A673 (cell line): ENCODE measurements at regions not wholly inside any gene's neighbourhood (a gene's known extent, or its start where the extent isn't known, plus 50 kb on each side); places are given as distances from the start of the nearest gene placed in this dataset.

Experiments
- BruUV-seq: library from RNA; stranded (reverse); fragments of 400-500 nt; replicated peaks from 2 replicates; lab custom pipeline; 2021; lab: Mats Ljungman, UMichigan
- CTCF ChIA-PET: fragments of 300-600 bp; sonication (Branson Sonifier 250); formaldehyde crosslinking; loops from one replicate; lab custom pipeline; 2022; ENCODE audit warnings: antibody characterized with exemption; lab: Charles Lee
- POLR2A ChIA-PET: fragments of 300-600 bp; sonication (Branson Sonifier 250); formaldehyde crosslinking; loops from one replicate; lab custom pipeline; 2022; ENCODE audit warnings: antibody characterized with exemption; ENCODE audit not compliant: low non-redundant PET; lab: Charles Lee
- DNase-seq: peaks from one replicate; pipeline ENCODE4 v3.0.0-alpha.2; 2015; ENCODE audit warnings: low spot score
- H3K27ac ChIP-seq: fragments of 200-600 bp; sonication (generic); 2 replicates; pipeline ENCODE4 v1.5.1; 2016; ENCODE audit warnings: mixed run types, low read depth, mild to moderate bottlenecking, mixed read lengths, antibody characterized with exemption, low read length; ENCODE audit not compliant: poor library complexity, severe bottlenecking
- H3K27me3 ChIP-seq: fragments of 200-600 bp; sonication (generic); replicated peaks from 2 replicates; pipeline ENCODE4 v1.6.1; 2017; ENCODE audit warnings: mixed run types, low read depth, mild to moderate bottlenecking, mixed read lengths, antibody characterized with exemption, low read length; ENCODE audit not compliant: insufficient read depth, poor library complexity
- H3K36me3 ChIP-seq: fragments of 200-600 bp; sonication (generic); 2 replicates; pipeline ENCODE4 v1.6.1; 2016; ENCODE audit warnings: mixed run types, mild to moderate bottlenecking, mixed read lengths, antibody characterized with exemption, low read length; ENCODE audit not compliant: insufficient read depth, poor library complexity, severe bottlenecking
- H3K4me1 ChIP-seq: fragments of 200-600 bp; sonication (generic); 2 replicates; pipeline ENCODE4 v1.6.1; 2017; ENCODE audit warnings: mixed run types, mild to moderate bottlenecking, mixed read lengths, antibody characterized with exemption, low read length; ENCODE audit not compliant: insufficient read depth, poor library complexity, severe bottlenecking
- H3K4me3 ChIP-seq: fragments of 200-600 bp; sonication (generic); 2 replicates; pipeline ENCODE4 v1.5.1; 2016; ENCODE audit warnings: low read depth, mixed run types, mild to moderate bottlenecking, mixed read lengths, low read length; ENCODE audit not compliant: poor library complexity, severe bottlenecking
- H3K9me3 ChIP-seq: fragments of 200-600 bp; sonication (generic); 2 replicates; pipeline ENCODE4 v1.6.1; 2016; ENCODE audit warnings: mixed run types, low read depth, mild to moderate bottlenecking, mixed read lengths, antibody characterized with exemption, low read length; ENCODE audit not compliant: poor library complexity, severe bottlenecking
- CTCF ChIP-seq: fragments of 300-800, 200-600 bp; sonication (generic); conservative IDR thresholded peaks from 2 replicates; pipeline ENCODE4 v1.5.1; 2017; ENCODE audit warnings: low read depth, mild to moderate bottlenecking, antibody characterized with exemption, low read length, moderate library complexity, mixed read lengths
- EZH2 ChIP-seq: fragments of 200-600 bp; sonication (generic); IDR thresholded peaks from 2 replicates; pipeline ENCODE4 v1.6.1; 2017; ENCODE audit warnings: borderline replicate concordance, low read depth, mild to moderate bottlenecking, mixed read lengths, antibody characterized with exemption, low read length; ENCODE audit not compliant: poor library complexity, severe bottlenecking
- intact Hi-C: fragments of 100-400 bp; cut with micrococcal nuclease; formaldehyde crosslinking; loops from one replicate; pipeline ENCODE4 v1.10.0; 2022; ENCODE audit not compliant: unreplicated experiment

- POLR2A ChIA-PET, result no interaction called here
- CTCF ChIA-PET, result no interaction called here
- no peak for DNase-seq
- H3K4me3 ChIP-seq, result no peak overlapping the region
- H3K9me3 ChIP-seq, result peaks cover 13% of the 10 kb centered on the region
- BruUV-seq, result no TSS peak
- H3K27ac ChIP-seq, result no peak overlapping the region
- TF ChIP-seq CTCF (no peak), EZH2 (no peak)
- no peaks in the 10 kb centered on the region for H3K36me3 ChIP-seq
- peaks cover 11% of the 10 kb centered on the region for H3K27me3 ChIP-seq
- intact Hi-C loops, result no loop called here
- no peaks in the 10 kb centered on the region for H3K4me1 ChIP-seq
Observed at GRCh38 chr22:47465809-47466208, 703.4 kb downstream of the TBC1D22A start.

GRCh38 chr22:47465222-47465621, 702.8 kb downstream of the TBC1D22A start:
- ChIA-PET POLR2A (no interaction called here), CTCF (no interaction called here)
- Histone ChIP-seq H3K27me3 (peaks cover 11% of the 10 kb centered on the region), H3K4me3 (no peak overlapping the region), H3K27ac (no peak overlapping the region), H3K4me1 (no peaks in the 10 kb centered on the region), H3K9me3 (peaks cover 13% of the 10 kb centered on the region), H3K36me3 (no peaks in the 10 kb centered on the region)
- intact Hi-C loops, result no loop called here
- BruUV-seq, result no TSS peak
- no peak for DNase-seq
- TF ChIP-seq EZH2 (no peak), CTCF (no peak)

- no peak for TF ChIP-seq EZH2
- no peak for TF ChIP-seq CTCF
- Histone ChIP-seq H3K4me1 (no peaks in the 10 kb centered on the region), H3K36me3 (no peaks in the 10 kb centered on the region), H3K4me3 (no peak overlapping the region), H3K27ac (no peak overlapping the region), H3K9me3 (peaks cover 13% of the 10 kb centered on the region), H3K27me3 (no peaks in the 10 kb centered on the region)
- ChIA-PET CTCF (no interaction called here), POLR2A (no interaction called here)
- intact Hi-C loops, result no loop called here
- DNase-seq, result no peak
- BruUV-seq, result no TSS peak
Observed at GRCh38 chr22:47463220-47463619, 700.8 kb downstream of the TBC1D22A start.
